Mesodermal cell (in vitro differentiated cells): ENCODE measurements at regions not wholly inside any gene's neighbourhood (a gene's known extent, or its start where the extent isn't known, plus 50 kb on each side); places are given as distances from the start of the nearest gene placed in this dataset.
"Not testable (repeated sequence)": the region's sequence is repeated elsewhere in the genome, so short reads cannot be mapped to it uniquely, and the experiment has no call there.

ENCODE experiments used
- H3K27ac ChIP-seq: 2 replicates; pipeline ENCODE4 v1.7.0; 2013; ENCODE audit warnings: mild to moderate bottlenecking, low read depth, low read length, moderate library complexity; ENCODE audit not compliant: severe bottlenecking
- H3K36me3 ChIP-seq: 2 replicates; pipeline ENCODE4 v1.7.1; 2013; ENCODE audit warnings: mild to moderate bottlenecking, low read length, moderate library complexity; ENCODE audit not compliant: control insufficient read depth, insufficient read depth
- H3K4me1 ChIP-seq: one replicate; pipeline ENCODE4 v1.7.1; 2013; ENCODE audit warnings: mild to moderate bottlenecking, low read length; ENCODE audit not compliant: insufficient read depth, control insufficient read depth, poor library complexity, severe bottlenecking
- H3K4me3 ChIP-seq: 2 replicates; pipeline ENCODE4 v1.7.0; 2013; ENCODE audit warnings: low read length, control low read depth, mild to moderate bottlenecking; ENCODE audit not compliant: insufficient read depth, poor library complexity, severe bottlenecking; ENCODE audit errors: extremely low read depth
- H3K9me3 ChIP-seq: 2 replicates; pipeline ENCODE4 v1.7.1; 2013; ENCODE audit warnings: mild to moderate bottlenecking, low read length, moderate library complexity; ENCODE audit not compliant: control insufficient read depth
- WGBS, 2 experiments: methylation state at CpG; one replicate each; pipeline ENCODE4 v1.1.5; 2013; ENCODE audit warnings: missing lambda C conversion rate in 2 of 2; ENCODE audit not compliant: insufficient coverage in 2 of 2; 5-methylcytosine and 5-hydroxymethylcytosine counted together

GRCh38 chr5:118479285-118479684 lies 509.1 kb downstream of the DTWD2 start:
- H3K36me3 ChIP-seq, result no peaks in the 10 kb centered on the region
- WGBS, 2 experiments, result 90 to 100% methylated on average over 1 to 2 of the region's 2 CpGs
- no peaks in the 10 kb centered on the region for H3K9me3 ChIP-seq
- H3K4me1 ChIP-seq, result no peaks in the 10 kb centered on the region
- H3K27ac ChIP-seq, result no peak overlapping the region
- no peak overlapping the region for H3K4me3 ChIP-seq

- H3K36me3 ChIP-seq, result no peaks in the 10 kb centered on the region
- H3K27ac ChIP-seq, result no peak overlapping the region
- no peak overlapping the region for H3K4me3 ChIP-seq
- WGBS, 2 experiments, result 92 to 94% methylated on average over 6 to 7 of the region's 8 CpGs
- H3K9me3 ChIP-seq, result no peaks in the 10 kb centered on the region
- no peaks in the 10 kb centered on the region for H3K4me1 ChIP-seq
These were observed 509.5 kb downstream of the DTWD2 start for GRCh38 chr5:118478852-118479251.

DNA sequence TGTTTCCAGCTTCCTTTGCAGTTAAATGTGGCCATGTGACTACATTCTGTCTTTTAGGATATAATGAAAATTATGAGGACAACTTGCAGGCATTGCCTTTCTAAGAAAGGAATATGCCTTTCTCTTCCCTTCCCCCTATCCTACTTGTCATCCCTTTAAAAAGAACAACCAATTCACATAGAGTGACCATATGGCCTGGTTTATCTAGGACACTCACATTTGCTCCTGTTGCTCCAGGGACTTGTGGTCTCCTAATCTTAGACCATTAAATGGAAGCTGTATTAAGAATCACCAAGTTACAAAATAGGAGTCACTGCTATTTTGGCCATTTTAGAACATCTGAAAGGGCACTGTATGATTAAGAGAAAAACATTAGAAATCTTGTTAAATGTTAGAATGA lies 520.3 kb downstream of the DTWD2 start:
- Histone ChIP-seq H3K36me3 (no peaks in the 10 kb centered on the region), H3K4me1 (no peaks in the 10 kb centered on the region), H3K4me3 (no peak overlapping the region), H3K27ac (no peak overlapping the region), H3K9me3 (no peaks in the 10 kb centered on the region)

GRCh38 chr5:118467103-118467502 lies 521.2 kb downstream of the DTWD2 start:
- Histone ChIP-seq H3K36me3 (no peaks in the 10 kb centered on the region), H3K4me1 (no peaks in the 10 kb centered on the region), H3K27ac (no peak overlapping the region), H3K4me3 (no peak overlapping the region), H3K9me3 (no peaks in the 10 kb centered on the region)
- WGBS, 2 experiments, result 92 to 100% methylated on average over 1 to 2 of the region's 3 CpGs

DNA sequence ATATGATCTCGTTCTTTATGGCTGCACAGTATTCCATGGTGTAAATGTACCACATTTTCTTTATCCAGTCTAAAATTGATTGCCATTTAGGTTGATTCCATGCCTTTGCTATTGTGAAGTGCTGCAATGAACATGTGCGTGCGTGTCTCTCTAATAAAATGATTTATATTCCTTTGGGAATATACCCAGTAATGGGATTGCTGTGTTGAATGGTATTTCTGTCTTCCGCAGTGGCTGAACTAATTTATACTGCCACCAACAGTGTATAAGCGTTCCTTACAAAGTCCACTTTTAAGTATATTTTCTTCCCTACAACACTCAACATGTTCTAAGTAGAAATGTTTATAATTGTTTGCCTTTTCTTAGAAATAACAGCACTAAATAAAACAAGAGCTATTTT lies 521.9 kb downstream of the DTWD2 start:
- no CpG with 5 or more reads among the region's 5 CpGs for WGBS, 2 experiments
- no peak overlapping the region for H3K27ac ChIP-seq
- no peak overlapping the region for H3K4me3 ChIP-seq
- no peaks in the 10 kb centered on the region for H3K9me3 ChIP-seq
- H3K4me1 ChIP-seq, result no peaks in the 10 kb centered on the region
- no peaks in the 10 kb centered on the region for H3K36me3 ChIP-seq

DNA sequence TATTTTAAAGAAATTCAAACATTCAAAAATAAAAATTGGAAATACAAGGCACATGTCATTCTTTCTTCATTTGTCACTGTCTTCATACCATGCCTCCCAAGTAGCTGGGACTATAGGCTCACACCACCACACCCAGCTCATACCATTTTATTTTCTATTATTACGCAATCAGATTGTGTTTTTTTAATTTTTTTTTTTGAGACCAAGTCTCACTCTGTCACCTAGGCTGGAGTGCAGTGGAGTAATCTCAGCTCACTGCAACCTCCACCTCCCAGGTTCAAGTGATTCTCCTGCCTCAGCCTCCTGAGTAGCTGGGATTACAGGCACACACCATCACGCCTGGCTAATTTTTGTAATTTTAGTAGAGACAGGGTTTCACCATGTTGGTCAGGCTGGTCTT lies 526.1 kb downstream of the DTWD2 start:
- H3K9me3 ChIP-seq, H3K36me3 ChIP-seq, H3K4me3 ChIP-seq, H3K4me1 ChIP-seq, H3K27ac ChIP-seq: not testable (repeated sequence)
- 100% methylated on average over 1 of the region's 2 CpGs; no CpG with 5 or more reads in 1 of the 2 experiments for WGBS, 2 experiments

- WGBS, 2 experiments, result 64 to 90% methylated on average over 1 to 3 of the region's 3 CpGs
- Histone ChIP-seq H3K36me3 (no peaks in the 10 kb centered on the region), H3K4me3 (no peak overlapping the region), H3K4me1 (no peaks in the 10 kb centered on the region), H3K9me3 (no peaks in the 10 kb centered on the region), H3K27ac (no peak overlapping the region)
These were observed 526.9 kb downstream of the DTWD2 start for GRCh38 chr5:118461436-118461835.

DNA sequence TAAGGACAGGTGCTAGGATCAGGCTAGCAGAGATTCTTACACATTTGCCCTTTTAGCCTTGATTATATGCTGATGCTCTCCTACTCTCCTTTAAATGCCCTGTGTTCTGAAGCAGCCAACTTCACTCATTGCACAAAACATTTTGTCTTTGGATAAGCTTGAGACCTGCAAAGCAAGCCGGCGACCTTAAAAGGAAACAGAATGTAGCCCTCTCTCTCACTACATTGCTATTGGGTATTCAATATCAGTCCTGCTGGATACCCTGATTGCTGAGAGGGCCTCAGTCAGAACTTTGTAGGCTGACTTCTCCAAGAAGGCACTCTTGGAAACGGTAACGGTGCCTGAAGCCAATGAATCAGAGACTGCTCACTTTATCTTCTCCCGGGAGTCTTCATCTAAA lies 528.9 kb downstream of the DTWD2 start:
- WGBS, 2 experiments, result 82 to 97% methylated on average over 3 to 4 of the region's 5 CpGs
- Histone ChIP-seq H3K9me3 (no peaks in the 10 kb centered on the region), H3K4me1 (no peaks in the 10 kb centered on the region), H3K27ac (no peak overlapping the region), H3K36me3 (no peaks in the 10 kb centered on the region), H3K4me3 (no peak overlapping the region)

GRCh38 chr5:118456085-118456484 lies 532.3 kb downstream of the DTWD2 start:
- no CpG with 5 or more reads among the region's 1 CpG for WGBS, 2 experiments
- no peaks in the 10 kb centered on the region for H3K9me3 ChIP-seq
- H3K36me3 ChIP-seq, result no peaks in the 10 kb centered on the region
- H3K4me3 ChIP-seq, result no peak overlapping the region
- no peaks in the 10 kb centered on the region for H3K4me1 ChIP-seq
- no peak overlapping the region for H3K27ac ChIP-seq

DNA sequence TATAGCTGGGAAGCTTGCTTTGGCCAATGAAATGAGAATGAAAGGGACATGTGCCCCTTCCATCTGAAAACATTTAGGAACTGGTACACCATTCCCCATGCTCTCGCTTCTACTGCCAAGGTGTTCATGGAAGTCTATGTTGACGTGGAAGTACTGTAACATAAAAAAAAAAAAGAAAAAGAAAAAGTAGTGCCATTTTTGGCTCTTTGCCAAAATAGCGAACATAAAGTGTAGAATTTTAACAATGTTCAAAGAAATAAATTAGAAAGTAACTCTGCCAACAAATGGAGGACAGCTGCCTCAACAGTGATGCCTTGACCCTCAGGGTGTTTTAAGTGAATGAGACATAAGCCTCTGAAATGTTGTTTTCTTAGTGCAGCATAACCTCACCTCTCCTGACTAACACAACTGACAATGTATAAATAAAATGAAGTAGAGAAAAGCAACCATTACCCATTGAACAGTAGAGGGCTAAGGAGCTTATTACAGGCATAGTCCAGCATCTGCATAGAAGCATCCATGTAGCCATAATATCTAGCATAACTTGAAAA lies 536.6 kb downstream of the DTWD2 start:
- H3K4me1 ChIP-seq, result no peaks in the 10 kb centered on the region
- H3K36me3 ChIP-seq, result no peaks in the 10 kb centered on the region
- H3K9me3 ChIP-seq, result no peaks in the 10 kb centered on the region
- WGBS, 2 experiments, result 100% methylated on average over 2 of the region's 3 CpGs; no CpG with 5 or more reads in 1 of the 2 experiments
- no peak overlapping the region for H3K4me3 ChIP-seq
- H3K27ac ChIP-seq, result no peak overlapping the region

DNA sequence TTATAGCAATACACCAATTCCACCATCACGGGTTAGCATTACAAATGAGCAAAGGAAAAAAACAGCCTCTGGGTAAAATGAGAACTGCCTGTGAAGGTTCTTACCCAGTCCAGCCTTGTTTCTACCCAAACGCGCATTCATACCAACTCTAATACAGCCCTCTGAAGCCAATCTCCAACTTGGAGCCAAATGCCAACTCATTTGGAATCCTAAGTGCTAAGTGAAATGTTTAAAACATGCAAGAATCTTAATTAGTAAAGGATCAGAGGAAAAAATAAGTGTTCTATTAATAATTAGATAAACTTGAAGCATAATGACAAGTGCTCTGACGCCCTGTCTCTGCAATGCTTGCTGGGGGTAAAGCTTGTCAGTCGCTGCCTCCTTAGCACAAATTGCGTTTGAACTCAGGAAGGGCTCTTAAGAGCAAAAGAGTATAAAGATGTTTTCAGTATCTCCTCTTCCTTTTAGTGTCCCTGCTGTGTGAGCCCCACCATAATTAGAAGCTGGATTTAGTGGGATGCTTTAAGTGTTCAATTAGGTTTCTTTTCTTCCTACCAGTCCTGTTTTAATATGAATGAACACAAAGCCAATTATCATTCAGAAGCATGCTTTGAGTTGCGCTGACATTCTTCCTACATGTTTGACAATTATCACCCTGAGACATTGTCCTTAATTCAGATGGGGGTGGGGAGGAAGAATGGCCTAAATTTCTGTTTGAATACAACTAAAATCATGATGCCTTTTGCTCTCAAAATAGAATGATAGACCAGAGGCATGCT lies 537.6 kb downstream of the DTWD2 start:
- H3K4me3 ChIP-seq, result no peak overlapping the region
- H3K4me1 ChIP-seq, result no peaks in the 10 kb centered on the region
- no peaks in the 10 kb centered on the region for H3K9me3 ChIP-seq
- no peaks in the 10 kb centered on the region for H3K36me3 ChIP-seq
- no peak overlapping the region for H3K27ac ChIP-seq
- 38 to 58% methylated on average over 2 to 3 of the region's 7 CpGs for WGBS, 2 experiments
